H9 (cell line): ENCODE measurements at regions not wholly inside any gene's neighbourhood (a gene's known extent, or its start where the extent isn't known, plus 50 kb on each side); places are given as distances from the start of the nearest gene placed in this dataset.

Source experiments
- DNase-seq: peaks from one replicate; pipeline ENCODE4 v3.0.0-alpha.2; 2017
- H2AFZ ChIP-seq: one replicate; pipeline ENCODE4 v1.6.1; 2013; ENCODE audit warnings: mild to moderate bottlenecking, low read length, control low read depth, moderate library complexity
- H2AK5ac ChIP-seq: 2 replicates; pipeline ENCODE4 v1.6.1; 2013; ENCODE audit warnings: low read length, control low read depth, mixed read lengths; ENCODE audit not compliant: insufficient read length
- H2BK120ac ChIP-seq: one replicate; pipeline ENCODE4 v1.6.1; 2013; ENCODE audit warnings: low read depth, mild to moderate bottlenecking, low read length, control low read depth, inconsistent platforms; ENCODE audit not compliant: poor library complexity, severe bottlenecking
- H2BK12ac ChIP-seq: 2 replicates; pipeline ENCODE4 v1.6.1; 2013; ENCODE audit warnings: low read length, control low read depth, mixed read lengths, low read depth; ENCODE audit not compliant: insufficient read length
- H2BK15ac ChIP-seq: 2 replicates; pipeline ENCODE4 v1.6.1; 2013; ENCODE audit warnings: low read depth, low read length, control low read depth
- H2BK20ac ChIP-seq: one replicate; pipeline ENCODE4 v1.6.1; 2013; ENCODE audit warnings: low read depth, mild to moderate bottlenecking, low read length, control low read depth, inconsistent platforms; ENCODE audit not compliant: poor library complexity, severe bottlenecking
- H2BK5ac ChIP-seq: 2 replicates; pipeline ENCODE4 v1.6.1; 2013; ENCODE audit warnings: low read length, control low read depth, mixed read lengths; ENCODE audit not compliant: insufficient read length
- H3K14ac ChIP-seq: 2 replicates; pipeline ENCODE4 v1.6.1; 2013; ENCODE audit warnings: low read length, control low read depth; ENCODE audit not compliant: insufficient read depth
- H3K18ac ChIP-seq: 2 replicates; pipeline ENCODE4 v1.6.1; 2013; ENCODE audit warnings: low read depth, mild to moderate bottlenecking, mixed read lengths, low read length, control low read depth; ENCODE audit not compliant: insufficient read length
- H3K23ac ChIP-seq: 2 replicates; pipeline ENCODE4 v1.6.1; 2013; ENCODE audit warnings: low read length, control low read depth, mixed read lengths, low read depth; ENCODE audit not compliant: insufficient read length
- H3K23me2 ChIP-seq: 2 replicates; pipeline ENCODE4 v1.6.1; 2013; ENCODE audit warnings: low read depth, mild to moderate bottlenecking, mixed read lengths, low read length, control low read depth; ENCODE audit not compliant: insufficient read length, poor library complexity, severe bottlenecking
- H3K27ac ChIP-seq: 2 replicates; pipeline ENCODE4 v1.5.1; 2013; ENCODE audit warnings: low read length, control low read depth, mixed read lengths, low read depth; ENCODE audit not compliant: insufficient read length
- H3K27me3 ChIP-seq: 2 replicates; pipeline ENCODE4 v1.6.1; 2013; ENCODE audit warnings: low read length, control low read depth, inconsistent platforms; ENCODE audit not compliant: insufficient read depth
- H3K4ac ChIP-seq: 2 replicates; pipeline ENCODE4 v1.6.1; 2013; ENCODE audit warnings: low read depth, mild to moderate bottlenecking, control low read depth, inconsistent platforms, low read length, moderate library complexity
- H3K4me1 ChIP-seq: 2 replicates; pipeline ENCODE4 v1.6.1; 2013; ENCODE audit warnings: low read length, control low read depth, inconsistent platforms; ENCODE audit not compliant: insufficient read depth
- H3K4me2 ChIP-seq: 2 replicates; pipeline ENCODE4 v1.6.1; 2013; ENCODE audit warnings: low read length, control low read depth, mixed read lengths; ENCODE audit not compliant: insufficient read length, insufficient read depth
- H3K56ac ChIP-seq: 2 replicates; pipeline ENCODE4 v1.6.1; 2013; ENCODE audit warnings: low read depth, mild to moderate bottlenecking, mixed read lengths, low read length, control low read depth; ENCODE audit not compliant: insufficient read length
- H3K79me1 ChIP-seq: 2 replicates; pipeline ENCODE4 v1.6.1; 2013; ENCODE audit warnings: low read depth, mild to moderate bottlenecking, moderate library complexity, low read length, control low read depth, inconsistent platforms; ENCODE audit not compliant: insufficient read depth, poor library complexity, severe bottlenecking
- H3K79me2 ChIP-seq: 2 replicates; pipeline ENCODE4 v1.6.1; 2013; ENCODE audit warnings: low read length, control low read depth, inconsistent platforms; ENCODE audit not compliant: insufficient read depth
- H3K9ac ChIP-seq: 2 replicates; pipeline ENCODE4 v1.6.1; 2013; ENCODE audit warnings: low read length, control low read depth, mixed read lengths; ENCODE audit not compliant: insufficient read length; ENCODE audit errors: extremely low read depth
- H3K9me3 ChIP-seq: one replicate; pipeline ENCODE4 v1.6.1; 2013; ENCODE audit warnings: low read depth, low read length, inconsistent platforms; ENCODE audit not compliant: control insufficient read depth
- H3T11ph ChIP-seq: one replicate; pipeline ENCODE4 v1.6.1; 2013; ENCODE audit warnings: mild to moderate bottlenecking, low read length, control low read depth, inconsistent platforms
- H4K20me1 ChIP-seq: one replicate; pipeline ENCODE4 v1.6.1; 2013; ENCODE audit not compliant: control insufficient read depth, insufficient read length, insufficient read depth
- H4K5ac ChIP-seq: 2 replicates; pipeline ENCODE4 v1.6.1; 2013; ENCODE audit warnings: low read depth, mild to moderate bottlenecking, mixed read lengths, low read length, control low read depth; ENCODE audit not compliant: insufficient read length
- H4K8ac ChIP-seq: replicated peaks from 2 replicates; pipeline ENCODE4 v1.6.1; 2013; ENCODE audit warnings: low read length, control low read depth, mixed read lengths, low read depth; ENCODE audit not compliant: insufficient read length
- H4K91ac ChIP-seq: 2 replicates; pipeline ENCODE4 v1.6.1; 2013; ENCODE audit warnings: low read depth, mild to moderate bottlenecking, moderate library complexity, mixed read lengths, low read length, control low read depth; ENCODE audit not compliant: insufficient read length
- H3K27ac Mint-ChIP-seq, 3 experiments: 2 replicates in 2 of 3; 3 replicates in 1 of 3; pipeline ENCODE4 v1.8.0; 2020 to 2021; ENCODE audit warnings: mixed read lengths in 3 of 3, mild to moderate bottlenecking in 1 of 3, moderate library complexity in 1 of 3
- H3K27me3 Mint-ChIP-seq: 2 replicates; pipeline ENCODE4 v1.8.0; 2021; ENCODE audit warnings: low read depth, mild to moderate bottlenecking, moderate library complexity, mixed read lengths
- H3K36me3 Mint-ChIP-seq, 3 experiments: 2 replicates in 2 of 3; 3 replicates in 1 of 3; pipeline ENCODE4 v1.8.0; 2020 to 2021; ENCODE audit warnings: low read depth in 3 of 3, mixed read lengths in 3 of 3; ENCODE audit not compliant: insufficient read depth in 1 of 3
- H3K4me1 Mint-ChIP-seq, 2 experiments: 2 replicates each; pipeline ENCODE4 v1.8.0; 2020; ENCODE audit warnings: mixed read lengths in 2 of 2
- H3K4me3 Mint-ChIP-seq, 2 experiments: 2 replicates in 1 of 2; 3 replicates in 1 of 2; pipeline ENCODE4 v1.8.0; 2020 to 2021; ENCODE audit warnings: mild to moderate bottlenecking in 2 of 2, mixed read lengths in 2 of 2, moderate library complexity in 1 of 2
- H3K9me3 Mint-ChIP-seq, 2 experiments: 2 replicates in 1 of 2; 3 replicates in 1 of 2; pipeline ENCODE4 v1.8.0; 2020; ENCODE audit warnings: mild to moderate bottlenecking in 2 of 2, mixed read lengths in 2 of 2, moderate library complexity in 1 of 2
- WGBS: extraction: QIAGEN DNeasy Blood & Tissue Kit; methylation state at CpG from one replicate; pipeline ENCODE4 v1.1.7; 2013; ENCODE audit warnings: missing lambda C conversion rate, low lambda C conversion rate, mixed read lengths; ENCODE audit not compliant: insufficient read length; ENCODE audit errors: extremely low coverage; 5-methylcytosine and 5-hydroxymethylcytosine counted together
- TF ChIP-seq, protein P1 (sequence below): fragments of 200-600 bp; sonication (generic); conservative IDR thresholded peaks from 3 replicates; pipeline ENCODE4 v1.8.0; 2021; ENCODE audit warnings: antibody characterized with exemption, mild to moderate bottlenecking

DNA sequence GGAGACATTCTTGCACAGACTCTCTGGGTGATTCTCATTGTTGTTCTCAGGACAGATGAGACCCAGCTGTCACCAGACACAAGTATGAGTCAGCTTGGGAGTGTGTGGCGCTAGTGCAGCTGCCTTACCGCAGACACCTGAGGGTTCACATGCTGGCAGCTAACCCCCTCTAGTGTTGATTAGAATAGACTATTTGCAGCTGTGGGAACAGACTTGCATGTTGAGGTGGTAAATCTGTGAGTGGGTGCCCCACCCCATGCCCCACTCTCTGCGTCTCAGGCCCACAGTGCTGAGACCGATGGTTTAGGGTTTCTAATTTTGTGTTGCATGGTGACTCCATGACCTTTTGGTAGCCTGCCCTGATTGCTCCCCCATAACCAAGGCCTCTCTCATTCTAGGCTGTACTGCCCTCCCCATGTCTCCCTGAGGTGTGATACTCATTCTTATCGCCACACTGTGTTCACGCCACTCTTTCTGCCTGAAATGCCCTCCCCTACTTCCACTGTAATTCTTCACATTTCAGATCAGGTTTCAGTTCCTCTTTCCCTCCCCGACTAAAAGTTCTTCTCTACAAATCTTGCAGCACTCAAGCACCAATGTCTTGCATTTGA lies 73.7 kb upstream of the KIRREL3 start:
- WGBS: no CpG with 5 or more reads among the region's 7 CpGs
- Mint-ChIP-seq H3K27ac (no peak overlapping the region), H3K27me3 (peaks cover 2% of the 10 kb centered on the region; the same call in 1 of the 2 replicates), H3K9me3 (no peaks in the 10 kb centered on the region), H3K4me3 (no peak overlapping the region), H3K4me1 (peaks cover 12 to 14% of the 10 kb centered on the region in 2 experiments), H3K36me3 (no peaks in the 10 kb centered on the region)
- Histone ChIP-seq H4K8ac (no peak overlapping the region), H3K27me3 (no peaks in the 10 kb centered on the region), H3K4me1 (peaks cover 3% of the 10 kb centered on the region; the same call in 1 of the 2 replicates), H3K18ac (no peak overlapping the region), H3T11ph (no peak overlapping the region), H3K23me2 (no peaks in the 10 kb centered on the region), H3K9me3 (no peaks in the 10 kb centered on the region), H2AK5ac (no peak overlapping the region), H3K56ac (no peak overlapping the region), H3K79me1 (no peaks in the 10 kb centered on the region), H2AFZ (no peak overlapping the region), H3K27ac (no peak overlapping the region), H2BK120ac (no peak overlapping the region), H2BK20ac (no peak overlapping the region), H4K20me1 (no peaks in the 10 kb centered on the region), H2BK15ac (no peak overlapping the region), H3K14ac (no peak overlapping the region), H2BK5ac (no peak overlapping the region), H4K5ac (no peak overlapping the region), H2BK12ac (no peak overlapping the region), H3K4ac (no peak overlapping the region), H3K9ac (no peak overlapping the region), H3K4me2 (no peak overlapping the region), H3K79me2 (no peaks in the 10 kb centered on the region), H4K91ac (no peak overlapping the region), H3K23ac (no peak overlapping the region)
- TF ChIP-seq, protein P1, sequence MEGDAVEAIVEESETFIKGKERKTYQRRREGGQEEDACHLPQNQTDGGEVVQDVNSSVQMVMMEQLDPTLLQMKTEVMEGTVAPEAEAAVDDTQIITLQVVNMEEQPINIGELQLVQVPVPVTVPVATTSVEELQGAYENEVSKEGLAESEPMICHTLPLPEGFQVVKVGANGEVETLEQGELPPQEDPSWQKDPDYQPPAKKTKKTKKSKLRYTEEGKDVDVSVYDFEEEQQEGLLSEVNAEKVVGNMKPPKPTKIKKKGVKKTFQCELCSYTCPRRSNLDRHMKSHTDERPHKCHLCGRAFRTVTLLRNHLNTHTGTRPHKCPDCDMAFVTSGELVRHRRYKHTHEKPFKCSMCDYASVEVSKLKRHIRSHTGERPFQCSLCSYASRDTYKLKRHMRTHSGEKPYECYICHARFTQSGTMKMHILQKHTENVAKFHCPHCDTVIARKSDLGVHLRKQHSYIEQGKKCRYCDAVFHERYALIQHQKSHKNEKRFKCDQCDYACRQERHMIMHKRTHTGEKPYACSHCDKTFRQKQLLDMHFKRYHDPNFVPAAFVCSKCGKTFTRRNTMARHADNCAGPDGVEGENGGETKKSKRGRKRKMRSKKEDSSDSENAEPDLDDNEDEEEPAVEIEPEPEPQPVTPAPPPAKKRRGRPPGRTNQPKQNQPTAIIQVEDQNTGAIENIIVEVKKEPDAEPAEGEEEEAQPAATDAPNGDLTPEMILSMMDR: peak; percentile 66
- peak; percentile 62 for DNase-seq
